ENCODE measurements at regions not wholly inside any gene's neighbourhood (a gene's known extent, or its start where the extent isn't known, plus 50 kb on each side); places are given as distances from the start of the nearest gene placed in this dataset.

DNA sequence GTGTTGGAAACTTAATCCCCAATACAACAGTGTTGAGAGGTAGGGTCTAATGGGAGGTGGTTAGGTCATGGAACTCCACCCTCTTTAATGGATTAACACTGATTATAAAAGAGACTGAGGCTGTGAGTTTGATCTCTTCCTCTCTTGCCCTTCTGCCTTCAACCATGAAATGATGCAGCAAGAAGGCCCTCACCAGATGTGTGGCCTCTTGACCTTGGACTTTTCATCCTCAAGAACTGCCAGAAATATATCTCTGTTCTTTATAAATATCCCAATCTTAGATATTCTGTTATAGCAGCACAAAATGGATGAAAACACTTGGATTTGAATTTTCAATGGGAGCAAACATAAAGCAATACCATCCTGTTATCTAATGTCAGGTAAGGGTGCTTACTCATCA, 67.6 kb downstream of the NMUR2 start:
- TF ChIP-seq, protein P1, sequence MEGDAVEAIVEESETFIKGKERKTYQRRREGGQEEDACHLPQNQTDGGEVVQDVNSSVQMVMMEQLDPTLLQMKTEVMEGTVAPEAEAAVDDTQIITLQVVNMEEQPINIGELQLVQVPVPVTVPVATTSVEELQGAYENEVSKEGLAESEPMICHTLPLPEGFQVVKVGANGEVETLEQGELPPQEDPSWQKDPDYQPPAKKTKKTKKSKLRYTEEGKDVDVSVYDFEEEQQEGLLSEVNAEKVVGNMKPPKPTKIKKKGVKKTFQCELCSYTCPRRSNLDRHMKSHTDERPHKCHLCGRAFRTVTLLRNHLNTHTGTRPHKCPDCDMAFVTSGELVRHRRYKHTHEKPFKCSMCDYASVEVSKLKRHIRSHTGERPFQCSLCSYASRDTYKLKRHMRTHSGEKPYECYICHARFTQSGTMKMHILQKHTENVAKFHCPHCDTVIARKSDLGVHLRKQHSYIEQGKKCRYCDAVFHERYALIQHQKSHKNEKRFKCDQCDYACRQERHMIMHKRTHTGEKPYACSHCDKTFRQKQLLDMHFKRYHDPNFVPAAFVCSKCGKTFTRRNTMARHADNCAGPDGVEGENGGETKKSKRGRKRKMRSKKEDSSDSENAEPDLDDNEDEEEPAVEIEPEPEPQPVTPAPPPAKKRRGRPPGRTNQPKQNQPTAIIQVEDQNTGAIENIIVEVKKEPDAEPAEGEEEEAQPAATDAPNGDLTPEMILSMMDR (IDR thresholded peaks at IDR 0.05 in 8 of 11, conservative IDR thresholded peaks at IDR 0.05 in 3 of 11), result no peak
- TF ChIP-seq POLR2A (IDR thresholded peaks at IDR 0.05), result no peak
- TF ChIP-seq POLR2AphosphoS5 (IDR thresholded peaks at IDR 0.05), result no peak
